ENCODE measurements at regions not wholly inside any gene's neighbourhood (a gene's known extent, or its start where the extent isn't known, plus 50 kb on each side); places are given as distances from the start of the nearest gene placed in this dataset.

GRCh38 chr20:60486937-60487336 lies 528.7 kb downstream of the CDH26 start:
- no peak overlapping the region for H3K4me3 ChIP-seq
- TF ChIP-seq CTCF (IDR thresholded peaks at IDR 0.05): no peak
- no peaks in the 10 kb centered on the region for H3K9me3 ChIP-seq
- H3K36me3 ChIP-seq: no peaks in the 10 kb centered on the region
- no peak overlapping the region for H3K27ac ChIP-seq
- intact Hi-C loops (cut with DNase I): no loop called here
- no peaks in the 10 kb centered on the region for H3K4me1 ChIP-seq
- DNase-seq: no peak
- H3K27me3 ChIP-seq (ENCODE audit: low read depth): peaks cover 4% of the 10 kb centered on the region
- ATAC-seq: no peak

DNA sequence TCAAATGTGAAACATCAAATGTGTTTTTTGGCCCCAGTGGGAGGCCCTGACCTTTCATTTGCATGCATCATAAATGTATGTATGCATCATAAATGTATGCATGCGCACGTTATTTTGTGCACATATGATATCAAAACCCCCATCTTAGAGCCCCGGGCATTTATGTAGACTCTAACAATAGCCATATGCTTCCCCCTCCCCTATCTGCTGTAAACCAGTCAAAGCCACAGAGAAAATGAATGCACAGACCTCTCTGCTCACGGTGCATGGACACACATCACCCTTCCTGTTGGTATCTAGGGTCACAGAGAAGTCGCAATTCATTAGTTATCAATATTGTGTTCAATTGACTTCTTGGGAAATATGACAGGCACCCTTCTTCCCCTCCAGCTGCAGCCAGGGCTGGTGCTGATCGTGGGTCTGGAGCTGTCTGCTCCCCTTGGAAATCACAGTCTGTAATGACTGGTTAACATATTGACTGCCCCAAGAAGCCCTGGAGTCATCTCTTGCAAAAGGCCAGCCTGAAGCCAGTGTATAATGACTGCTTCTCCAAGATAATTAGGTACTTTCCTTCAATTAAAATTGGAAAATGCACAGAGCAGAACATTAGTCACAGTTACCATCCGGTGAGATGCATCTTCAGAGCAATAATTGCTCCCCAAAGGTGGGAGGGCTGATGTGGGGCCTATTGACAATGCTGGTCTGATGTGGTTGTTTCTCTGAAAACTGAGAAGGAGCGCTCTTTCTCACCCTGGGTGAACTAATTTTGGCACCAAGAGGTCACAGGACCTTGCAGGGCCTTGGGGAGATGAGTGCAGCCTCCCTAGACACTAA lies 532.2 kb downstream of the CDH26 start:
- H3K9me3 ChIP-seq: no peaks in the 10 kb centered on the region
- H3K4me1 ChIP-seq: no peaks in the 10 kb centered on the region
- no peak for ATAC-seq

GRCh38 chr20:60491051-60491581 lies 532.9 kb downstream of the CDH26 start:
- intact Hi-C loops (cut with DNase I): no loop called here
- ATAC-seq: peak; percentile 57 to 79
- TF ChIP-seq CTCF (IDR thresholded peaks at IDR 0.05): no peak

More for the DNA sequence above, 532.2 kb downstream of the CDH26 start:
- no peak for TF ChIP-seq CTCF (IDR thresholded peaks at IDR 0.05)
- Histone ChIP-seq H3K27me3 (ENCODE audit: low read depth) (no peaks in the 10 kb centered on the region), H3K27ac (peak overlapping the region; percentile 2), H3K4me3 (no peak overlapping the region), H3K36me3 (no peaks in the 10 kb centered on the region)
- DNase-seq: no peak
- intact Hi-C loops (cut with DNase I): no loop called here

GRCh38 chr20:60494476-60494875 lies 536.3 kb downstream of the CDH26 start:
- TF ChIP-seq CTCF (IDR thresholded peaks at IDR 0.05): no peak
- H3K27me3 ChIP-seq (ENCODE audit: low read depth): no peaks in the 10 kb centered on the region
- no peaks in the 10 kb centered on the region for H3K9me3 ChIP-seq
- H3K27ac ChIP-seq: no peak overlapping the region
- no peak overlapping the region for H3K4me3 ChIP-seq
- ATAC-seq (no peak), DNase-seq (no peak)
- no peaks in the 10 kb centered on the region for H3K4me1 ChIP-seq
- intact Hi-C loops (cut with DNase I): no loop called here
- H3K36me3 ChIP-seq: no peaks in the 10 kb centered on the region

More at GRCh38 chr20:60491051-60491581, 532.9 kb downstream of the CDH26 start:
- no peaks in the 10 kb centered on the region for H3K9me3 ChIP-seq
- H3K4me1 ChIP-seq: no peaks in the 10 kb centered on the region
- DNase-seq: no peak
- H3K27ac ChIP-seq: peak overlapping the region; percentile 2
- no peak overlapping the region for H3K4me3 ChIP-seq
- no peaks in the 10 kb centered on the region for H3K36me3 ChIP-seq
- no peaks in the 10 kb centered on the region for H3K27me3 ChIP-seq (ENCODE audit: low read depth)

- ATAC-seq: no peak
- intact Hi-C loops (cut with DNase I): no loop called here
- Histone ChIP-seq H3K27ac (no peak overlapping the region), H3K4me1 (no peaks in the 10 kb centered on the region), H3K36me3 (no peaks in the 10 kb centered on the region), H3K27me3 (ENCODE audit: low read depth) (no peaks in the 10 kb centered on the region), H3K4me3 (no peak overlapping the region), H3K9me3 (no peaks in the 10 kb centered on the region)
- no peak for DNase-seq
- no peak for TF ChIP-seq CTCF (IDR thresholded peaks at IDR 0.05)
Observed at GRCh38 chr20:60497298-60498035, 539.2 kb downstream of the CDH26 start.
